HepG2 (cell line): ENCODE measurements at regions not wholly inside any gene's neighbourhood (a gene's known extent, or its start where the extent isn't known, plus 50 kb on each side); places are given as distances from the start of the nearest gene placed in this dataset.
A peak's percentile ranks its signal among the peaks of the same experiment; 100 is the strongest.

Source experiments
- ASH2L ChIP-seq: fragments of 300-600, 200-600 bp; sonication (generic); IDR thresholded peaks from 2 replicates; pipeline ENCODE4 v1.7.0; 2017; ENCODE audit warnings: low read depth, mild to moderate bottlenecking, moderate library complexity, mixed read lengths, low read length; ENCODE audit not compliant: insufficient read length
- ATF4 ChIP-seq, 2 experiments: fragments of 450-650 bp in 1 of 2; sonication (generic) in 1 of 2; formaldehyde crosslinking; IDR thresholded peaks; 2 replicates each; pipeline versions ENCODE4 v1.5.0 to v1.8.0; 2020 to 2022; ENCODE audit warnings: mild to moderate bottlenecking in 1 of 2, missing genetic modification reagents in 1 of 2
- GATAD2A ChIP-seq: IDR thresholded peaks from 2 replicates; pipeline ENCODE4 v1.6.1; 2016
- HBP1 ChIP-seq: IDR thresholded peaks from 2 replicates; pipeline ENCODE4 v1.6.1; 2016; ENCODE audit warnings: low read depth, control low read depth
- HES4 ChIP-seq: sonication (generic); formaldehyde crosslinking; IDR thresholded peaks from 2 replicates; pipeline ENCODE4 v1.9.0; 2021; ENCODE audit warnings: mild to moderate bottlenecking, missing genetic modification reagents, borderline replicate concordance
- LCORL ChIP-seq, 2 experiments: fragments of 450-650 bp in 1 of 2; sonication (generic) in 1 of 2; formaldehyde crosslinking in 1 of 2; IDR thresholded peaks; 2 replicates each; pipeline versions ENCODE4 v1.5.0 to v1.6.1; 2017 to 2020; ENCODE audit warnings: antibody characterized with exemption in 1 of 2, missing genetic modification reagents in 1 of 2
- NFE2L1 ChIP-seq: sonication (generic); formaldehyde crosslinking; IDR thresholded peaks from 2 replicates; pipeline ENCODE4 v1.4.0; 2020; ENCODE audit warnings: missing genetic modification reagents, mild to moderate bottlenecking, borderline replicate concordance
- SALL2 ChIP-seq: sonication (generic); formaldehyde crosslinking; IDR thresholded peaks from 2 replicates; pipeline ENCODE4 v1.8.1; 2023; ENCODE audit warnings: mild to moderate bottlenecking, missing genetic modification reagents, inconsistent platforms
- SATB2 ChIP-seq: sonication (generic); formaldehyde crosslinking; IDR thresholded peaks from 2 replicates; pipeline ENCODE4 v1.5.0; 2020; ENCODE audit warnings: missing genetic modification reagents
- SOX13 ChIP-seq, 3 experiments: fragments of 450-650 bp in 1 of 3; sonication (generic) in 1 of 3; formaldehyde crosslinking in 1 of 3; IDR thresholded peaks in 2 of 3; conservative IDR thresholded peaks in 1 of 3; 2 replicates each; pipeline versions ENCODE4 v1.5.0 to v1.6.1; 2016 to 2020; ENCODE audit warnings: antibody characterized with exemption in 1 of 3, mild to moderate bottlenecking in 1 of 3, missing compliant biosample characterization in 1 of 3, missing genetic modification reagents in 1 of 3, moderate library complexity in 1 of 3
- STAG1 ChIP-seq: sonication (generic); formaldehyde crosslinking; IDR thresholded peaks from 2 replicates; pipeline ENCODE4 v1.4.0; 2020; ENCODE audit warnings: missing genetic modification reagents
- TFDP2 ChIP-seq: sonication (generic); formaldehyde crosslinking; IDR thresholded peaks from 2 replicates; pipeline ENCODE4 v1.4.0; 2020; ENCODE audit warnings: missing genetic modification reagents
- XBP1 ChIP-seq: sonication (generic); formaldehyde crosslinking; IDR thresholded peaks from 2 replicates; pipeline ENCODE4 v1.5.0; 2020; ENCODE audit warnings: missing genetic modification reagents
- YEATS4 ChIP-seq: sonication (generic); formaldehyde crosslinking; IDR thresholded peaks from 2 replicates; pipeline ENCODE4 v1.4.0; 2020; ENCODE audit warnings: missing genetic modification reagents, borderline replicate concordance
- ZNF124 ChIP-seq: sonication (generic); formaldehyde crosslinking; IDR thresholded peaks from 2 replicates; pipeline ENCODE4 v1.4.0; 2020; ENCODE audit warnings: missing genetic modification reagents
- ZNF205 ChIP-seq: IDR thresholded peaks from 2 replicates; pipeline ENCODE4 v1.6.1; 2018; ENCODE audit warnings: missing biosample characterization, missing genetic modification reagents
- ZNF232 ChIP-seq: sonication (generic); formaldehyde crosslinking; IDR thresholded peaks from 2 replicates; pipeline ENCODE4 v1.4.0; 2020; ENCODE audit warnings: missing genetic modification reagents, borderline replicate concordance
- ZNF468 ChIP-seq: sonication (generic); formaldehyde crosslinking; IDR thresholded peaks from 2 replicates; pipeline ENCODE4 v1.8.0; 2022; ENCODE audit warnings: mild to moderate bottlenecking, moderate library complexity, missing genetic modification reagents
- ZNF547 ChIP-seq: sonication (generic); formaldehyde crosslinking; IDR thresholded peaks from 2 replicates; pipeline ENCODE4 v1.5.1; 2020; ENCODE audit warnings: mild to moderate bottlenecking, missing genetic modification reagents
- ZNF563 ChIP-seq: sonication (generic); formaldehyde crosslinking; IDR thresholded peaks from 2 replicates; pipeline ENCODE4 v1.8.0; 2022; ENCODE audit warnings: mild to moderate bottlenecking, moderate library complexity, missing genetic modification reagents
- ZNF574 ChIP-seq: sonication (generic); formaldehyde crosslinking; IDR thresholded peaks from 2 replicates; pipeline ENCODE4 v1.4.0; 2020; ENCODE audit warnings: missing genetic modification reagents
- ZNF772 ChIP-seq: sonication (generic); formaldehyde crosslinking; IDR thresholded peaks from 2 replicates; pipeline ENCODE4 v1.5.0; 2020; ENCODE audit warnings: mild to moderate bottlenecking, missing genetic modification reagents
- ZNF839 ChIP-seq: sonication (generic); formaldehyde crosslinking; IDR thresholded peaks from 2 replicates; pipeline ENCODE4 v1.4.0; 2020; ENCODE audit warnings: missing genetic modification reagents, mild to moderate bottlenecking, borderline replicate concordance
- ZZZ3 ChIP-seq: sonication (generic); formaldehyde crosslinking; IDR thresholded peaks from 2 replicates; pipeline ENCODE4 v1.4.0; 2020; ENCODE audit warnings: missing genetic modification reagents, mild to moderate bottlenecking, borderline replicate concordance

GRCh38 chr3:194058189-194058571 lies 77.8 kb upstream of the HES1 start (continued):
- TF ChIP-seq SOX13 (IDR thresholded peaks at IDR 0.05) = no peak
- TF ChIP-seq SOX13 (CRISPR knock-in tag; conservative IDR thresholded peaks at IDR 0.05 in 1 of 2, IDR thresholded peaks at IDR 0.05 in 1 of 2) = peak in 1 of 2 experiments; percentile 36; a peak in 1 of 4 replicates
- TF ChIP-seq ZNF232 = peak; percentile 61; the same call in 1 of the 2 replicates
- TF ChIP-seq NFE2L1 (CRISPR knock-in tag) = no peak
- TF ChIP-seq ZNF574 = peak; percentile 46
- TF ChIP-seq HBP1 (CRISPR knock-in tag) = 0 out of 2 replicates have a peak, but pooled peaks have one; percentile 53
- no peak for TF ChIP-seq ZNF839 (CRISPR knock-in tag)
- TF ChIP-seq ZZZ3 (CRISPR knock-in tag) = no peak
- no peak for TF ChIP-seq ZNF124
- TF ChIP-seq ZNF547 (CRISPR knock-in tag) = no peak; the same call in 1 of the 2 replicates
- no peak for TF ChIP-seq ZNF205 (CRISPR knock-in tag)
- TF ChIP-seq XBP1 = no peak
- TF ChIP-seq STAG1 = peak; percentile 19; the same call in 1 of the 2 replicates
- TF ChIP-seq ATF4 (CRISPR knock-in tag; IDR thresholded peaks at IDR 0.05) = no peak
- TF ChIP-seq ZNF563 (CRISPR knock-in tag) = no peak
- TF ChIP-seq SALL2 = no peak
- no peak; the same call in 1 of the 2 replicates for TF ChIP-seq ZNF772
- no peak; the same call in 1 of the 2 replicates for TF ChIP-seq GATAD2A (CRISPR knock-in tag)
- peak; percentile 39; the same call in 1 of the 2 replicates for TF ChIP-seq TFDP2 (CRISPR knock-in tag)
- peak; percentile 78 for TF ChIP-seq YEATS4
- TF ChIP-seq HES4 (CRISPR knock-in tag) = no peak
- no peak for TF ChIP-seq SATB2 (CRISPR knock-in tag)
- TF ChIP-seq ASH2L = no peak
- no peak for TF ChIP-seq LCORL (IDR thresholded peaks at IDR 0.05)
- TF ChIP-seq LCORL (CRISPR knock-in tag; IDR thresholded peaks at IDR 0.05) = peak; percentile 51; the same call in 1 of the 2 replicates
- no peak for TF ChIP-seq ZNF468 (CRISPR knock-in tag)
